HG02870 (cell line): ENCODE measurements at regions not wholly inside any gene's neighbourhood (a gene's known extent, or its start where the extent isn't known, plus 50 kb on each side); places are given as distances from the start of the nearest gene placed in this dataset.
A peak's percentile ranks its signal among the peaks of the same experiment; 100 is the strongest.
"Not testable (repeated sequence)": the region's sequence is repeated elsewhere in the genome, so short reads cannot be mapped to it uniquely, and the experiment has no call there.

Source experiments
- ATAC-seq: cut with Tn5 transposase; IDR thresholded peaks from one replicate; pipeline ENCODE4 v1.9.1; 2021; ENCODE audit warnings: mild to moderate bottlenecking, moderate library complexity; ENCODE audit not compliant: unreplicated experiment

DNA sequence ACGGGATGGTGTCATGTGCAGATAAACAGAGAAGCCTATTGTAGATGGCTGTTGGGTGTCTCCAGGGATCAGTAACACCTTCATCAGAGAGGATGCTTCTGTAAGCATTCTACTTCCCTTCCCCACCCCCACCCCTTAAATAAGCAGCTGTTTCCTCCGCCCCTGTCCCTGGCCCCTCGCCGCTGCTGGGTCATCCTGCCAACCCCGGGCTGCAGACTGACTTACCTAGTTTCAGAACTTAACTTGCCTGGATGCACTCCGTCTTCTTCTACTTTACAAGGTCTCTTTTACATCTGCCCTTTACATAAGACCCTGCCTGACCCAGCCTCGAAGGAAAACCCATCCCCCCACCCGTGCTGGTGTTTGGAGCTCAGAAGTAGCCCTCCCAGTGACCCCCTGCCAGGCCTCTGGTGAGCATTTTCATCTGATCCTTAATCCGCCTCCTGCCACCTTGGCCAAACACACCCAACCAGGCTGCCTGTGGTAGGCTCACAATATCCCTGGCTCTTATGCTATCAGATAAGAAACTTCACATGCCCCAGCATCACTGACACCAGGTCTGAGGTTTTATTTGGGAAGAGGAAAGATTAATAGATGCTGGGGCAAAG lies 103.0 kb upstream of the HES1 start:
- no peak for ATAC-seq

DNA sequence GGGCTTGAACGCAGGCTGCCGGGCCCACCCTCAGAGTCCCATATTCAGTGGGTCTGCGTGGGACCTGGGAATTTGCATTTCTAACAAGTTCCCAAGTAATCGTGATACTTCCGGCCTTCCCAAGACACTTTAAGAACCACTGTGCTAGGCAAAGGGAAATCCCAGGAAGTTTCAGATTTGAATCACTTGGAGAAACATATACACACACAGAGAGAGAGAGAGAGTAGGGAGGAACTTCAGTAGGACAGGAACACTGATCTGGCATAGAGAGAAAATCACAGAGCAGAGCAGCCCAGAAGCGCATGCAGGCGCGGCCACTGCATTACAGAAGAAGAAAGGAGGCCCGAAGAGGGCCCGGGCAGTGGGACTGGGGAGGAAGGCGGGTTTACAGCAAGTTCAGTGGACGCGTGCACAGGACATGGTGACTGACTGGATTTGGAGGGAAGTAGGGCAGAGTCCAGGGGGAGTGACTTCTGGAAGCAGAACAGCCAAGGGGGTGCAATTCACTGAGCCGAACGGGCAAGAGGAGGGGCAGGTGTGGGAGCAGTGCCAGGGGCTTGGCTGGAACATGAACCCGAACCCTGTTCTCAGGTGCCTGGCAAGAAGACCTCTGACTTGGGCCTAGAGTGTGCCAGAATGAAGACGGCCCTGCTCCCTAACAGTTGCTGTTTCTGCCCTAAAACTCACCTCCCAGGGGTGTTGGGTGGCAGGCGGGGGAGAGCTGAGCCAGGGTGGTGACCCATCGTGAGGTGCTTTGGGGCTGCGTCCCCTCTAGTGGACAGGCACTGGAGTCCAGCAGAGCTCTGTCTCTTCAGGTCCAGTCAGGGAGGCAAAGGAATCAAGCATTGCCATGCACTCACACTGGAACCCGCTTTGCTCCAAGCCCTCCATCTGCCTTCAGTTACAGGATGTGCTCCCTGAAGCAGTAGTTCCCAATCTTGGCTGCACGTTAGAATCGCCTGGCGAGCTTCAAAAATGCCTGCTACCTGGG lies 101.3 kb upstream of the HES1 start:
- no peak for ATAC-seq

- no peak for ATAC-seq
These were observed 100.4 kb upstream of the HES1 start for GRCh38 chr3:194035406-194036138.

GRCh38 chr3:194036842-194037241 lies 99.1 kb upstream of the HES1 start:
- no peak for ATAC-seq

- not testable (repeated sequence) for ATAC-seq
These were observed 97.6 kb upstream of the HES1 start for GRCh38 chr3:194038346-194038745.

DNA sequence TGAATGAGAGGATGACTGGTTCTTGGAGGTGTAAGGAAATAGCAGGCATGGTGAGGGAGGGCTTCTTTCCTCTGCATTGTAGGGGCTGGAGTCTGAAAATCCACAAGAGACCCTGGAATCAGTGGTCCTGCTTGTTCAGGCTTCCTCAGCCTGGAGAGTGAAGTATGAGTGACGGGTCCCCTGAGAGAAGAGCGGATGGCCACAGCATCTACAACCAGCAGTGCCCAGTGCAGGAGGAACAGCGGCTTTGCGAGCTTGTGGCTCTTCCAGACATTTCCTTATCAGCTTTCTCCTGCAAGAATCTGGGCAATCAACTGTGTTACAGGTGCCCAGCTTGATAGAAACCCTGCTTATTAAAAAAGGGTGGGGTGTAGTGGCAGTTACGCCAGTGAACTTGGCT lies 97.0 kb upstream of the HES1 start:
- no peak for ATAC-seq

GRCh38 chr3:194040516-194041273 lies 95.3 kb upstream of the HES1 start:
- no peak for ATAC-seq

GRCh38 chr3:194042927-194043326 lies 93.0 kb upstream of the HES1 start:
- ATAC-seq, result no peak

DNA sequence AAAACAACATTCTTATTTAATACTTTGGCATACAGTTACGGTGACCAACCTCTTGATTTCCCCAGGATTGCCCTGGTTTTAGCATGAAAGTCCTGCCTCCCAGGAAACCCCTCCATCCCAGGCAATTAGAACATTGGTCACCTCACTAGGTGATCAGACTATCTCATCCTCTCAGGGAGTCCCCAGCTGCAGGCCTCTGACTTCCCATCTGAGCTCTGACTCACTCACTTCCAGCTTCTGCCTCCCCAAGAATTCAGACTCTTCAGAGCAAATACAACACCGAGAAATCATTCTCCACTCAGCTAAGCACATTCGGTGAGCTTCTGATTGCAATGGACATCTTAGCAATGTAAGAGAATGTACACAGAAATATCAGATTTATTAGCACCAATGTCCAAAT lies 92.4 kb upstream of the HES1 start:
- no peak for ATAC-seq

DNA sequence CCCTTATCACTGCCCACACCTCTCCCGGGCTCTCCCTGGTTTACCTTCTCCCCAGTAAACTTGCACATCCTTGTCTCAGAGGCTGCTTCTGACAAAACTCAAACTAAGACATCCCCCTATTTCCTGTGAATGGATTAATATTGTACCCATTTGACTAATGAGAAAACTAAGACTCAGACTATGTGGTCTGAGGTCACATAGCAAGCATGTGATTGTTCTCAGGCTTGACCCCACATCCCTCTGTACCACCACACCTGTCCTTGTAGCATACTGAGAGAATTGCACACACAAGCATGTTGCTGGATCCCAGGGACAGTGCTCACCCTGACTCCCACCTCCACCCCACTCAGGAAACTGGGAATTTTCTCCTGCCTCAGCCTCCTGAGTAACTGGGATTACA lies 90.7 kb upstream of the HES1 start:
- ATAC-seq, result peak; percentile 87

DNA sequence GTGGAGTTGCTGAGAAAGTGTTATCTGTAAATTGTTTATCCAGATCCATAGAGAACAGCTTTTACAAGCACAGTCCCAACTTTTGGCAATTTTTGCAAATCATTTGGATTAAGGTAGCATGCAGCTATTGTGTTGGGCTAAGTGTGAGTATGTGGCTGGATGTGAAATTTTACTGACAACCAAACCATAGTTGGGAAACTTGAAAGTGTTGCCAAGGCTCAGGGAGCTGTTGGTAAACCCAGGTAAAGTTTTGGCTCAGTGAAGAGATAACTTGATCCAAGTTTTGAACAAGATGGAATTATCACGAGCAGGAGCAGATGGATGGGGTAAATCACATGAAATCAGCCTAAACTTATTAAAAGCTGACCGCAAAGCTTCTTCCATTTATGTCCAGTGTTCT lies 90.0 kb upstream of the HES1 start:
- ATAC-seq, result no peak

DNA sequence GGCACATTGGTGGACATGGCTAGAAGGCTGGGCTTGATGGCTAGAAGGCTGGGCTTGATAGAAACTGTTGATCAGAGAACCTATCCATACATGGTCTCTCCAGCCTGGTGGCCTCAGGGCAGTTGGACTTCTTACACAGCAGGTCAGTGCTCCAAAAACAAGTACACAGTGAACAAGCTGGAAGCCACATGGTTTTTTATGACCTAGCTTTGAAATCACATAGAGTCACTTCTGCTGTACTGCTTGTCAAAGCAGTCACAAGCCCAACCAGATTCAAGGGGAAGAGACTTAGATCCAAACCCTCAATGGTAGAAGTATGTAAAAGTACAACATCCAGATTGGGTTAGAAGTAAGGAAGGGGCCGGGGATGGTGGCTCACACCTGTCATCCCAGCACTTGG lies 89.4 kb upstream of the HES1 start:
- no peak for ATAC-seq

DNA sequence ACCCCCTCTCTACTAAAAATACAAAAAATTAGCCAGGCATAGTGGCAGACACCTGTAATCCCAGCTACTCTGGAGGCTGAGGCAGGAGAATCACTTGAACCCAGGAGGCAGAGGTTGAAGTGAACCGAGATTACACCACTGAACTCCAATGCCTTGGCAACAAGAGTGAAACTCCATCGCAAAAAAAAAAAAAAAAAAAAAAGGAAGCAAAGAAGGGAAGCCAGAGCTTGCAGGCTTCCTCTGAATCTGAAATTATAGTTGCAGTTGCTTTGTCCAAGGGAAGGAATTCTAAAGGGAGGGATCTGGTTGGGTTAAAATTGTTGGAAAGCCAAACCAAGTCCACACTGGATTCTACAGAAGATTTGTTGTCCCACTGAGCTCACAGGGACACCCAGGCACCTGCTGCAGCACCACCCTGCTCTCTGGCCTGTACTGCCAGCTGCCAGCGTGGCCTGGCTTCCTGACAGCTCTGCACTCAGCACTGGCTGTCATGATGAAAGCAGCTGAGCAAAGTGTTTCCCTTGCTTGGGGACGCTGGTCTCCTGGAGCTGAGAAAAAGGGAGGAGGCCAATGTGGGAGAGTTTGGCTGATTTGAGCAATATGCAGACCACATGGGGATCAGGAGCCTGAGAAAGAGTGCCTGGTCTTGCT lies 88.8 kb upstream of the HES1 start:
- ATAC-seq, result no peak

DNA sequence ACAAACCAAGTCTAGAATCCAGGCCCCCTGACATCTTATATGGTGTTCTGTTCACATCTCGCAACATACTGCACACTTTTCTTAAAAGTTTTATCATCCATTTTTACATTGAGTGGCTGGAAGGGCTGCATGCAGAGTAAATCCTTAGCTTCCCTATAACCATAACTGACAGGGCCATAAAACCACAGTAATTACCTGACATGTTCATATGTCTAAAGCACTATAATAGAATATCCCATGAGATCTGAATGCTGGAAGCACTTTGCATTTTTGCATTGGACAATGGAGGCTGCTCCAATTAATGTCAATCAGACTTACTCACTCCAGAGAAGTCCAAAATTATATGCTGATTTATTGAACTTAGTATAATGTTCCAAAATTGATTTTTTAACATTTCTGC lies 86.6 kb upstream of the HES1 start:
- ATAC-seq, result no peak

DNA sequence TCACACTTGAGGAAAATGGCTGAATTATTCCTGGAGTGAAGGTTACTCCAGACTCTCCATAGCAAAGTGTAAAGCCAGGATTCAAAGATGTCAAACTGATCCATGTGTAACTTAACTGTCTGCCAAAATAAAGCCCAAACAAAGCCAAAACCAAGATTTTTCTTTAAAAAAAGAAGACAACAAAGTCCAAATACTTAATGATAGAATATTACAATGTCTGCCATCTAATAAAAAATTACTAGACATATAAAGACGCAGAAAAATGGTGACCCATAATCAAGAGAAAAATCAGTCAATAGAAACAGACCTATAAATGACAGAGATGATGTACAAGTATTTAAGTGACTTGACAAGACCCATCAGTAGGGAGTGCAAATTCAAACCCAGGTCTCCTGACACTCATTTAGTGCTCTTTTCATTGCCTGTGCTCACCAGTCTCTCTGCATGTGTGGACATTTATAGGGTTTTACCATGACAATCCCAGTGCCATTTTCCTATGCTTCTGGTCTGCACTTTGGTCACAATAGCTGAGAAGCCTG lies 85.1 kb upstream of the HES1 start:
- no peak for ATAC-seq

GRCh38 chr3:194051366-194052149 lies 84.4 kb upstream of the HES1 start:
- ATAC-seq, result no peak

- ATAC-seq, result no peak
These were observed 82.8 kb upstream of the HES1 start for GRCh38 chr3:194053136-194053535.

DNA sequence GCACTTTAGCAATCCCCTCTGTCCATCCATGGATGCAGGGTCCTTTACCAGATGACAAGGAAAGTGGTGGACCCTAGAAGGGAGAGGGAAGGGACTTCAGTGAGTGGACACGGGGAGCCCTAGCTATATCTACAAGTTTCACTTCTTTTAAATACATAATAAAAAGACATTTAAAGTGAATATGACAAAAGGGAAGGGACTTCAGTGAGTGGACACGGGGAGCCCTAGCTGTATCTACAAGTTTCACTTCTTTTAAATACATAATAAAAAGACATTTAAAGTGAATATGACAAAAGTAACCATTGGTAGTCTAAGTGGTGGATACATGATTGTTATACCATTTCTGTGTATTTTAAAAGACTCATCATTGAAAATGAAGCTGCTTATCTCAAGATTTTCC lies 81.9 kb upstream of the HES1 start:
- ATAC-seq, result no peak

DNA sequence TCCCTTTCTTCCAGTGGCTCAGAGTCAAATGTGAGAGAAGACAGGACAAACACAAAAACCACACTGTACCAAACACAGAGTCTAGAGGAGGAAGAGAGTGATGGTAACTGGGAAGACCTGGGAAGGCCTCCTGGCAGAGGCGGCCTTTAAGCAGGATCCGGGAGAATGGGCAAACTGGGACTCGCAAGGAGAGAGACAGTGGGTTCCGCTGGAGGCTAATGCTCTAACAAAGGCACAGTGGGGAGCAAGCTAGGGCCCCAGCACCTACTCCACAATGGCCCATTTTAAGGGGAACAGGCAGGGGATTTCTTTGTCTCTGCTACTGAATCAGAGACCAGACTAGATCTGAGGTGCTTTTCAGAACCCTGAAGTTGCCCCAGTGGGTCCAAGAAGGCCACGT lies 81.4 kb upstream of the HES1 start:
- no peak for ATAC-seq
